ENCODE measurements at regions not wholly inside any gene's neighbourhood (a gene's known extent, or its start where the extent isn't known, plus 50 kb on each side); places are given as distances from the start of the nearest gene placed in this dataset.

GRCh38 chr10:117884592-117884991, 162.1 kb downstream of the RAB11FIP2 start:
- TF ChIP-seq CTCF (conservative IDR thresholded peaks at IDR 0.05 in 1 of 2, IDR thresholded peaks at IDR 0.05 in 1 of 2; ENCODE audit: low read depth in 1 of 2, low read length in 2 of 2) (no peak), EZH2 (IDR thresholded peaks at IDR 0.05; ENCODE audit: low read length, missing control alignments) (no peak)
